GM12878 (cell line): ENCODE measurements at regions not wholly inside any gene's neighbourhood (a gene's known extent, or its start where the extent isn't known, plus 50 kb on each side); places are given as distances from the start of the nearest gene placed in this dataset.
"Not testable (repeated sequence)": the region's sequence is repeated elsewhere in the genome, so short reads cannot be mapped to it uniquely, and the experiment has no call there.

Experiments used
- ATAC-seq: fragments of 200-7000 bp; cut with Tn5 transposase; 3 replicates; pipeline ENCODE4 v1.9.1; 2020; ENCODE audit warnings: mild to moderate bottlenecking, moderate library complexity
- BruUV-seq: library from RNA; stranded (reverse); fragments of 400-500 nt; replicated peaks from 2 replicates; lab custom pipeline; 2021; lab: Mats Ljungman, UMichigan
- CTCF ChIA-PET: fragments of 300-600 bp; sonication (Branson Sonifier 250); formaldehyde crosslinking; extraction: SDS; loops from one replicate; lab custom pipeline; 2021; ENCODE audit warnings: inconsistent platforms; lab: Yijun Ruan, JAX
- POLR2A ChIA-PET: fragments of 350-600 bp; formaldehyde crosslinking; extraction: SDS; loops from one replicate; lab custom pipeline; 2021; ENCODE audit warnings: inconsistent platforms; lab: Charles Lee
- RAD21 ChIA-PET: fragments of 300-600 bp; sonication (Branson Sonifier 250); formaldehyde crosslinking; loops from one replicate; lab custom pipeline; 2023; ENCODE audit warnings: antibody characterized with exemption; ENCODE audit not compliant: unreplicated experiment; lab: Charles Lee
- SMC1A ChIA-PET: fragments of 300-600 bp; sonication (Branson Sonifier 250); formaldehyde crosslinking; loops from one replicate; lab custom pipeline; 2023; ENCODE audit not compliant: unreplicated experiment, uncharacterized antibody; lab: Charles Lee
- DNase-seq: peaks from one replicate; pipeline ENCODE4 v3.0.0-alpha.2; 2011; ENCODE audit warnings: low read depth, low spot score
- FAIRE-seq: peaks from 3 replicates; lab custom pipeline; 2011; peaks lifted over from hg19 to GRCh38; lab: Jason Lieb, UNC
- H2AFZ ChIP-seq: 2 replicates; pipeline ENCODE4 v1.6.0; 2011; ENCODE audit warnings: low read depth, low read length, control low read depth; ENCODE audit not compliant: control insufficient read depth
- H3K27ac ChIP-seq: 2 replicates; pipeline ENCODE4 v1.5.1; 2011; ENCODE audit warnings: control low read depth; ENCODE audit not compliant: control insufficient read depth, insufficient read depth
- H3K27me3 ChIP-seq, 2 experiments: replicated peaks in 1 of 2; 2 replicates each; pipeline versions ENCODE4 v1.6.0 to v1.6.1; 2011; ENCODE audit warnings: low read length in 1 of 2; ENCODE audit not compliant: control insufficient read depth in 2 of 2, insufficient read depth in 2 of 2
- H3K36me3 ChIP-seq, 2 experiments: 2 replicates each; pipeline ENCODE4 v1.5.1; 2011; ENCODE audit warnings: low read length in 1 of 2; ENCODE audit not compliant: control insufficient read depth in 2 of 2, insufficient read depth in 2 of 2
- H3K4me1 ChIP-seq: 2 replicates; pipeline ENCODE4 v1.6.1; 2011; ENCODE audit warnings: mild to moderate bottlenecking, low read length, moderate library complexity, mixed read lengths; ENCODE audit not compliant: control insufficient read depth, insufficient read depth
- H3K4me2 ChIP-seq: 2 replicates; pipeline ENCODE4 v1.6.0; 2011; ENCODE audit warnings: control low read depth; ENCODE audit not compliant: control insufficient read depth, insufficient read depth
- H3K4me3 ChIP-seq: fragments of 200-600 bp; sonication (generic); 2 replicates; pipeline ENCODE4 v1.5.1; 2016
- H3K79me2 ChIP-seq: 2 replicates; pipeline ENCODE4 v1.6.0; 2011; ENCODE audit warnings: low read length; ENCODE audit not compliant: control insufficient read depth, insufficient read depth
- H3K9ac ChIP-seq: 2 replicates; pipeline ENCODE4 v1.8.0; 2011; ENCODE audit warnings: low read length, control low read depth, mixed read lengths; ENCODE audit not compliant: control insufficient read depth, insufficient read depth
- H3K9me3 ChIP-seq: replicated peaks from 3 replicates; pipeline ENCODE4 v1.5.1; 2011; ENCODE audit warnings: mild to moderate bottlenecking, low read length; ENCODE audit not compliant: control insufficient read depth, insufficient read depth
- H4K20me1 ChIP-seq: 2 replicates; pipeline ENCODE4 v1.6.0; 2011; ENCODE audit not compliant: control insufficient read depth, insufficient read depth
- GABPA ChIP-seq: IDR thresholded peaks from 2 replicates; pipeline ENCODE4 v1.6.1; 2014; ENCODE audit warnings: antibody characterized with exemption, low read depth, mild to moderate bottlenecking, inconsistent platforms
- KDM1A ChIP-seq: fragments of 200-600 bp; sonication (generic); IDR thresholded peaks from 2 replicates; pipeline ENCODE4 v1.6.1; 2016; ENCODE audit warnings: borderline replicate concordance
- WGBS: methylation state at CpG from one replicate; pipeline ENCODE4 v1.1.6; 2016; ENCODE audit warnings: low lambda C conversion rate; ENCODE audit not compliant: insufficient replicate concordance, insufficient coverage; ENCODE audit errors: missing lambda C conversion rate; 5-methylcytosine and 5-hydroxymethylcytosine counted together
- in situ Hi-C: fragments of 300-500 bp; cut with MboI; formaldehyde crosslinking; loops from 9 replicates; pipeline ENCODE4 v1.14.3; 2018; ENCODE audit warnings: mixed read lengths
- intact Hi-C: fragments of 100-400 bp; cut with micrococcal nuclease; formaldehyde crosslinking; loops from one replicate; pipeline ENCODE4 v1.14.2; 2022; ENCODE audit not compliant: unreplicated experiment

- no peak for TF ChIP-seq GABPA
- TF ChIP-seq KDM1A: no peak
These were observed 91.3 kb upstream of the KIF2A start (continued) for GRCh38 chr5:62214701-62215100.

- ATAC-seq, H3K79me2 ChIP-seq, H3K9me3 ChIP-seq, DNase-seq, H3K27me3 ChIP-seq, POLR2A ChIA-PET, H2AFZ ChIP-seq, H3K27ac ChIP-seq, SMC1A ChIA-PET, RAD21 ChIA-PET, FAIRE-seq, CTCF ChIA-PET, H3K4me1 ChIP-seq, BruUV-seq, H3K4me2 ChIP-seq, H3K4me3 ChIP-seq, H3K9ac ChIP-seq, intact Hi-C loops, H4K20me1 ChIP-seq, H3K36me3 ChIP-seq: not testable (repeated sequence)
- 30% methylated on average over 3 of the region's 5 CpGs for WGBS
- in situ Hi-C loops: loop anchor here (10.0 to 25.0 kb wide), 2 partner anchors 138 to 571 kb away; no protein-coding TSS in a partner anchor
These were observed 89.4 kb upstream of the KIF2A start for GRCh38 chr5:62216603-62217002.

GRCh38 chr5:62217095-62217494 lies 88.9 kb upstream of the KIF2A start:
- in situ Hi-C loops: loop anchor here (10.0 to 25.0 kb wide), 2 partner anchors 138 to 570 kb away; no protein-coding TSS in a partner anchor
- FAIRE-seq, intact Hi-C loops: not testable (repeated sequence)

GRCh38 chr5:62218860-62219259 lies 87.1 kb upstream of the KIF2A start:
- H3K4me1 ChIP-seq, H3K4me3 ChIP-seq, H4K20me1 ChIP-seq, H3K79me2 ChIP-seq, CTCF ChIA-PET, H2AFZ ChIP-seq, H3K36me3 ChIP-seq, H3K4me2 ChIP-seq, ATAC-seq, H3K9me3 ChIP-seq, H3K27ac ChIP-seq, H3K9ac ChIP-seq, intact Hi-C loops, RAD21 ChIA-PET, POLR2A ChIA-PET, BruUV-seq, DNase-seq, FAIRE-seq, H3K27me3 ChIP-seq: not testable (repeated sequence)
- in situ Hi-C loops: loop anchor here (10.0 to 25.0 kb wide), 2 partner anchors 136 to 568 kb away; no protein-coding TSS in a partner anchor
- SMC1A ChIA-PET: interaction anchor here (1.4 kb wide), 1 partner anchor 134 kb away, joined by 5 read pairs; no protein-coding TSS in a partner anchor
- WGBS: 7% methylated on average over 3 of the region's 3 CpGs

More at GRCh38 chr5:62217095-62217494, 88.9 kb upstream of the KIF2A start:
- POLR2A ChIA-PET, H4K20me1 ChIP-seq, RAD21 ChIA-PET, H3K4me2 ChIP-seq, H3K4me1 ChIP-seq, H3K27me3 ChIP-seq, H3K9ac ChIP-seq, CTCF ChIA-PET, H3K4me3 ChIP-seq, H2AFZ ChIP-seq, DNase-seq, SMC1A ChIA-PET, H3K79me2 ChIP-seq, ATAC-seq, BruUV-seq, H3K36me3 ChIP-seq, H3K27ac ChIP-seq, H3K9me3 ChIP-seq: not testable (repeated sequence)
- 20% methylated on average over 1 of the region's 1 CpG for WGBS
